ENCODE measurements at regions not wholly inside any gene's neighbourhood (a gene's known extent, or its start where the extent isn't known, plus 50 kb on each side); places are given as distances from the start of the nearest gene placed in this dataset.
"Not testable (repeated sequence)": the region's sequence is repeated elsewhere in the genome, so short reads cannot be mapped to it uniquely, and the experiment has no call there.

- DNase-seq (ENCODE audit: low spot score): no peak
These were observed 116.1 kb downstream of the RIN2 start for GRCh38 chr20:19874040-19874727.

- no peak for DNase-seq (ENCODE audit: low spot score)
These were observed 117.5 kb downstream of the RIN2 start for GRCh38 chr20:19875376-19876221.

- no peak for DNase-seq (ENCODE audit: low spot score)
These were observed 118.9 kb downstream of the RIN2 start for GRCh38 chr20:19876828-19877460.

GRCh38 chr20:19879874-19880255, 121.8 kb downstream of the RIN2 start:
- not testable (repeated sequence) for DNase-seq (ENCODE audit: low spot score)

- DNase-seq (ENCODE audit: low spot score): no peak
These were observed 122.4 kb downstream of the RIN2 start for GRCh38 chr20:19880256-19881079.

- DNase-seq (ENCODE audit: low spot score): no peak
These were observed 123.2 kb downstream of the RIN2 start for GRCh38 chr20:19881080-19881840.

GRCh38 chr20:19881990-19882389, 123.9 kb downstream of the RIN2 start:
- DNase-seq (ENCODE audit: low spot score): no peak

- no peak for DNase-seq (ENCODE audit: low spot score)
These were observed 124.4 kb downstream of the RIN2 start for GRCh38 chr20:19882446-19882845.

- no peak for DNase-seq (ENCODE audit: low spot score)
These were observed 125.4 kb downstream of the RIN2 start for GRCh38 chr20:19883501-19883900.

- DNase-seq (ENCODE audit: low spot score): no peak
These were observed 127.5 kb downstream of the RIN2 start for GRCh38 chr20:19885594-19885938.

GRCh38 chr20:19885939-19886660, 128.0 kb downstream of the RIN2 start:
- DNase-seq (ENCODE audit: low spot score): no peak

GRCh38 chr20:19886661-19887288, 128.7 kb downstream of the RIN2 start:
- DNase-seq (ENCODE audit: low spot score): no peak

GRCh38 chr20:19887556-19888268, 129.4 kb upstream of the NAA20 start:
- DNase-seq (ENCODE audit: low spot score): no peak

- no peak for DNase-seq (ENCODE audit: low spot score)
These were observed 128.9 kb upstream of the NAA20 start for GRCh38 chr20:19888269-19888671.

- no peak for DNase-seq (ENCODE audit: low spot score)
These were observed 127.9 kb upstream of the NAA20 start for GRCh38 chr20:19889011-19889953.

- no peak for DNase-seq (ENCODE audit: low spot score)
These were observed 126.6 kb upstream of the NAA20 start for GRCh38 chr20:19890445-19891051.

GRCh38 chr20:19893356-19893755, 123.8 kb upstream of the NAA20 start:
- no peak for DNase-seq (ENCODE audit: low spot score)

GRCh38 chr20:19895761-19896160, 121.4 kb upstream of the NAA20 start:
- no peak for DNase-seq (ENCODE audit: low spot score)

Data from CD4-positive, alpha-beta T cell treated with Interleukin-6 at 100 ng/mL for 8 hours (primary cell).